RWPE2 (cell line): ENCODE measurements at regions not wholly inside any gene's neighbourhood (a gene's known extent, or its start where the extent isn't known, plus 50 kb on each side); places are given as distances from the start of the nearest gene placed in this dataset.

Experiments used
- ATAC-seq: fragments of 200-7000 bp; cut with Tn5 transposase; 3 replicates; pipeline ENCODE4 v1.9.1; 2021; ENCODE audit warnings: low read depth
- DNase-seq: peaks from one replicate; pipeline ENCODE4 v3.0.0-alpha.2; 2020; ENCODE audit warnings: low spot score
- H3K27ac ChIP-seq: fragments of 450-650 bp; 2 replicates; pipeline ENCODE4 v1.5.1; 2017; ENCODE audit warnings: mild to moderate bottlenecking; ENCODE audit not compliant: poor library complexity, severe bottlenecking
- H3K27me3 ChIP-seq: fragments of 250-450 bp; sonication (Bioruptor Pico); 2 replicates; pipeline ENCODE4 v1.5.1; 2021; ENCODE audit warnings: mild to moderate bottlenecking, moderate library complexity; ENCODE audit not compliant: insufficient read depth, poor library complexity, severe bottlenecking
- H3K36me3 ChIP-seq: fragments of 250-450 bp; sonication (Bioruptor Pico); 2 replicates; pipeline ENCODE4 v1.5.1; 2020; ENCODE audit warnings: low read depth, mild to moderate bottlenecking, moderate library complexity
- H3K4me1 ChIP-seq: fragments of 250-450 bp; sonication (Bioruptor Pico); 2 replicates; pipeline ENCODE4 v1.5.1; 2021; ENCODE audit warnings: mild to moderate bottlenecking, moderate library complexity; ENCODE audit not compliant: insufficient read depth, poor library complexity, severe bottlenecking
- H3K4me3 ChIP-seq: fragments of 250-450 bp; sonication (Bioruptor Pico); 2 replicates; pipeline ENCODE4 v1.5.1; 2021; ENCODE audit warnings: mild to moderate bottlenecking, moderate library complexity; ENCODE audit not compliant: severe bottlenecking
- H3K9me3 ChIP-seq: fragments of 250-450 bp; sonication (Bioruptor Pico); 2 replicates; pipeline ENCODE4 v1.5.1; 2021; ENCODE audit warnings: mild to moderate bottlenecking, moderate library complexity; ENCODE audit not compliant: severe bottlenecking
- CTCF ChIP-seq: fragments of 450-650 bp; IDR thresholded peaks from one replicate; pipeline ENCODE4 v1.5.1; 2017; ENCODE audit warnings: mild to moderate bottlenecking, moderate library complexity; ENCODE audit not compliant: poor library complexity, severe bottlenecking

DNA sequence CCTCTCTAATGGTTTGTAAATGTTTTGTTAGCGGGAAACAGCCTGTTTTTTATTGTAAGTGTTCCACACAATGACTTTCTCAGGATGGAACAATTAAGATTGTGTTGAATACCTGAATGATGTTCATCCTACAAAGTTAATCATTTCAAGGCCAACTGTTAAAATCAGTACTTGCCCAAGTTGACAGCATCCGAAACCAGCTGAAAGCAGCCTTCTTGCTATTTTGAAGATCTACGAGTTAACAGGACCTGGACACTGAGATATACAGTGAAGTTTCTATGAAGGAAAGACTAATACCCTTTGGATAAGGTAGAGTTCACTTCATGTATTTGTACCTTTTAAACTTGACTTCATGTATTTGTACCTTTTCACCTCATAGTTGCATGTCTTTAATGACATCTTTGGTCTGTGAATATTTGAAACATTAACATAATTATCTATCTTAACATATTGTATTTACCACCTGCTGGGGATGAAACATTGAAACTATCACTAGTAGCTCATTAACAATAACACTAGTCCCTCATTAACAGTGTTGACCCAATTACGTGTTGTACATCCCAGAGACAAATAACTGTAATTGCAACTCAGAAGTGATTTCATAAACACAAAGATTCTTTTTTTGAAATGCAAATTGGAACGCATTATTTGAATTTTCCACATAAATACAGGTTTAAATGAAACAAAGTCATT is 556.0 kb upstream of the MEX3C start:
- no peak for ATAC-seq

GRCh38 chr18:51754566-51754965 is 557.1 kb upstream of the MEX3C start:
- no peak for TF ChIP-seq CTCF
- no peak overlapping the region for H3K27ac ChIP-seq
- H3K36me3 ChIP-seq: no peaks in the 10 kb centered on the region
- no peak overlapping the region for H3K4me3 ChIP-seq
- H3K9me3 ChIP-seq: no peaks in the 10 kb centered on the region
- H3K4me1 ChIP-seq: no peaks in the 10 kb centered on the region
- peaks cover 36% of the 10 kb centered on the region for H3K27me3 ChIP-seq
- no peak for DNase-seq
- no peak for ATAC-seq

More for the DNA sequence above, 556.0 kb upstream of the MEX3C start:
- H3K9me3 ChIP-seq: no peaks in the 10 kb centered on the region
- no peak for TF ChIP-seq CTCF
- H3K36me3 ChIP-seq: no peaks in the 10 kb centered on the region
- no peak overlapping the region for H3K27ac ChIP-seq
- no peak overlapping the region for H3K4me3 ChIP-seq
- H3K4me1 ChIP-seq: no peaks in the 10 kb centered on the region
- H3K27me3 ChIP-seq: peaks cover 36% of the 10 kb centered on the region
- no peak for DNase-seq

GRCh38 chr18:51757255-51757924 is 559.9 kb upstream of the MEX3C start:
- ATAC-seq: no peak
- Histone ChIP-seq H3K4me1 (no peaks in the 10 kb centered on the region), H3K4me3 (no peak overlapping the region), H3K27me3 (peaks cover 36% of the 10 kb centered on the region), H3K9me3 (no peaks in the 10 kb centered on the region), H3K27ac (no peak overlapping the region), H3K36me3 (no peaks in the 10 kb centered on the region)
- no peak for DNase-seq
- TF ChIP-seq CTCF: no peak

DNA sequence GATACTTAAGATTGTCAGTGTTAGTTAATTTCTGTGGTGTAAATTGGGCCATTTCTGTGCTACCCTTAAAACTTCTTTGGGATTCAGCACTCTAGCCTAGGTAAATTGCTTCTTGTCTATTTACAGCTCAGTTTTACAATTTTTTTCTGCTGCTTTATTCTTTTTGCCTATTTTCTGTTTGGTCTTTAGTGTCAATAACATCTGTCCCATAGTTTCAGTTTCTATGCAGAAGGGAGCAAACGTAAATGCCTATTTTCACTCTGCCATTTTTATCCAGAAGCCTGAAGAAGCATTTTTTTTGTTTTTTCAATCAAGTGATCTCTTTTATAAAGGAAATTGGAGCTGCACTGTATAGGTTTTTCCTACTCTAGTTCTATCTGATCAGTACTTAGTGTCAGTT is 564.9 kb upstream of the MEX3C start:
- Histone ChIP-seq H3K36me3 (no peaks in the 10 kb centered on the region), H3K9me3 (no peaks in the 10 kb centered on the region), H3K27ac (no peak overlapping the region), H3K4me1 (no peaks in the 10 kb centered on the region), H3K27me3 (peaks cover 6% of the 10 kb centered on the region), H3K4me3 (no peak overlapping the region)
- no peak for ATAC-seq
- no peak for DNase-seq
- TF ChIP-seq CTCF: no peak
